ENCODE measurements at regions not wholly inside any gene's neighbourhood (a gene's known extent, or its start where the extent isn't known, plus 50 kb on each side); places are given as distances from the start of the nearest gene placed in this dataset.
A peak's percentile ranks its signal among the peaks of the same experiment; 100 is the strongest.
"Not testable (repeated sequence)": the region's sequence is repeated elsewhere in the genome, so short reads cannot be mapped to it uniquely, and the experiment has no call there.

- DNase-seq: no peak
Observed at GRCh38 chr1:219347376-219347775, 173.7 kb downstream of the LYPLAL1 start.

GRCh38 chr1:219345953-219346352 lies 172.3 kb downstream of the LYPLAL1 start:
- DNase-seq: no peak

- no peak for DNase-seq
Observed at GRCh38 chr1:219342836-219343235, 169.2 kb downstream of the LYPLAL1 start.

- peak; percentile 46 for DNase-seq
Observed at GRCh38 chr1:219340796-219341195, 167.1 kb downstream of the LYPLAL1 start.

GRCh38 chr1:219339466-219339865 lies 165.8 kb downstream of the LYPLAL1 start:
- peak; percentile 45 for DNase-seq

- DNase-seq: no peak
Observed at GRCh38 chr1:219337588-219337987, 163.9 kb downstream of the LYPLAL1 start.

GRCh38 chr1:219333626-219334025 lies 159.9 kb downstream of the LYPLAL1 start:
- no peak for DNase-seq

- DNase-seq: no peak
Observed at GRCh38 chr1:219331424-219331823, 157.7 kb downstream of the LYPLAL1 start.

GRCh38 chr1:219330669-219331068 lies 157.0 kb downstream of the LYPLAL1 start:
- DNase-seq: no peak

- DNase-seq: peak; percentile 54
Observed at GRCh38 chr1:219330001-219330400, 156.3 kb downstream of the LYPLAL1 start.

GRCh38 chr1:219329578-219329977 lies 155.9 kb downstream of the LYPLAL1 start:
- DNase-seq: peak; percentile 71

- no peak for DNase-seq
Observed at GRCh38 chr1:219326843-219327242, 153.2 kb downstream of the LYPLAL1 start.

GRCh38 chr1:219325368-219325742 lies 151.7 kb downstream of the LYPLAL1 start:
- DNase-seq: no peak

GRCh38 chr1:219324629-219325367 lies 151.1 kb downstream of the LYPLAL1 start:
- peak; percentile 94 for DNase-seq

- DNase-seq: no peak
Observed at GRCh38 chr1:219324171-219324570, 150.5 kb downstream of the LYPLAL1 start.

- peak; percentile 67 for DNase-seq
Observed at GRCh38 chr1:219323426-219323825, 149.7 kb downstream of the LYPLAL1 start.

- no peak for DNase-seq
Observed at GRCh38 chr1:219322766-219323165, 149.1 kb downstream of the LYPLAL1 start.

- DNase-seq: not testable (repeated sequence)
Observed at GRCh38 chr1:219320563-219320962, 146.9 kb downstream of the LYPLAL1 start.

- no peak for DNase-seq
Observed at GRCh38 chr1:219318826-219319225, 145.1 kb downstream of the LYPLAL1 start.

- no peak for DNase-seq
Observed at GRCh38 chr1:219317762-219318353, 144.2 kb downstream of the LYPLAL1 start.

GRCh38 chr1:219316066-219316465 lies 142.4 kb downstream of the LYPLAL1 start:
- DNase-seq: no peak

- DNase-seq: no peak
Observed at GRCh38 chr1:219313961-219314360, 140.3 kb downstream of the LYPLAL1 start.

GRCh38 chr1:219312967-219313366 lies 139.3 kb downstream of the LYPLAL1 start:
- peak; percentile 73 for DNase-seq

- DNase-seq: no peak
Observed at GRCh38 chr1:219310181-219310728, 136.6 kb downstream of the LYPLAL1 start.
